Erythroblast (primary cell): ENCODE measurements at regions not wholly inside any gene's neighbourhood (a gene's known extent, or its start where the extent isn't known, plus 50 kb on each side); places are given as distances from the start of the nearest gene placed in this dataset.

Experiments
- GATA1 ChIP-seq: IDR thresholded peaks from 2 replicates; pipeline ENCODE4 v1.6.1; 2011; ENCODE audit warnings: low read depth, mild to moderate bottlenecking, control low read depth, low read length, moderate library complexity
- POLR2A ChIP-seq: IDR thresholded peaks from 2 replicates; pipeline ENCODE4 v1.6.1; 2011; ENCODE audit warnings: mild to moderate bottlenecking, low read length

DNA sequence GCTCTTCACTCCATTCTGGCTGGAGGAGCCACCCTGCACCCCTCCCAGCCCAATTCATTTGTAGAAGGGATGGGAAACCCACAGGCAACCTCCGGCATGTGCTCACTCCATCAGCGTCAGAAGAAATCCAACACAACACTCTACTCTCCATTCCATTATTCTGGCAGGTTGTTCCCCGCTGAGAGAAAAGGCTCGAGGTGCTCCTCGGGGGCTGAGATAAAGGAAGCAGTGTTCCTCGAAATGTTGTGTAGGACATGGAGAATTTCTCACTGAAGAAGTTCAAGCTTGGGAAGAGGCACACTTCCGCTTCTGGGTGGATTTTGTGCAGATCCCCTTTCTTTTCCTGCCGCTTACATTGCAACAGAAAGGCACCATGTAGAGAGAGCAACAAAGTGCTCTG, 355.0 kb upstream of the CFAP20DC start:
- no peak for TF ChIP-seq POLR2A
- TF ChIP-seq GATA1 = no peak
